Fibroblast of lung (primary cell): ENCODE measurements at regions not wholly inside any gene's neighbourhood (a gene's known extent, or its start where the extent isn't known, plus 50 kb on each side); places are given as distances from the start of the nearest gene placed in this dataset.

Experiments
- CTCF ChIP-seq, 2 donors: IDR thresholded peaks in 1 of 2; conservative IDR thresholded peaks in 1 of 2; 1 replicate in 1 of 2; 2 replicates in 1 of 2; pipeline ENCODE4 v1.5.1; 2011 to 2012; ENCODE audit warnings: low read length in 2 of 2, control low read depth in 1 of 2, inconsistent platforms in 1 of 2, low read depth in 1 of 2, mild to moderate bottlenecking in 1 of 2
- EZH2 ChIP-seq: IDR thresholded peaks from 2 replicates; pipeline ENCODE4 v1.5.1; 2012; ENCODE audit warnings: low read length, control low read depth, mild to moderate bottlenecking; ENCODE audit errors: missing control alignments

- TF ChIP-seq EZH2 (no peak), CTCF (conservative IDR thresholded peaks at IDR 0.05 in 1 of 2, IDR thresholded peaks at IDR 0.05 in 1 of 2; ENCODE audit: low read depth in 1 of 2, low read length in 2 of 2) (no peak)
Observed at GRCh38 chr13:86920961-86921360, 750.2 kb upstream of the SLITRK5 start.
